ENCODE measurements at regions not wholly inside any gene's neighbourhood (a gene's known extent, or its start where the extent isn't known, plus 50 kb on each side); places are given as distances from the start of the nearest gene placed in this dataset.

- TF ChIP-seq, protein P1, sequence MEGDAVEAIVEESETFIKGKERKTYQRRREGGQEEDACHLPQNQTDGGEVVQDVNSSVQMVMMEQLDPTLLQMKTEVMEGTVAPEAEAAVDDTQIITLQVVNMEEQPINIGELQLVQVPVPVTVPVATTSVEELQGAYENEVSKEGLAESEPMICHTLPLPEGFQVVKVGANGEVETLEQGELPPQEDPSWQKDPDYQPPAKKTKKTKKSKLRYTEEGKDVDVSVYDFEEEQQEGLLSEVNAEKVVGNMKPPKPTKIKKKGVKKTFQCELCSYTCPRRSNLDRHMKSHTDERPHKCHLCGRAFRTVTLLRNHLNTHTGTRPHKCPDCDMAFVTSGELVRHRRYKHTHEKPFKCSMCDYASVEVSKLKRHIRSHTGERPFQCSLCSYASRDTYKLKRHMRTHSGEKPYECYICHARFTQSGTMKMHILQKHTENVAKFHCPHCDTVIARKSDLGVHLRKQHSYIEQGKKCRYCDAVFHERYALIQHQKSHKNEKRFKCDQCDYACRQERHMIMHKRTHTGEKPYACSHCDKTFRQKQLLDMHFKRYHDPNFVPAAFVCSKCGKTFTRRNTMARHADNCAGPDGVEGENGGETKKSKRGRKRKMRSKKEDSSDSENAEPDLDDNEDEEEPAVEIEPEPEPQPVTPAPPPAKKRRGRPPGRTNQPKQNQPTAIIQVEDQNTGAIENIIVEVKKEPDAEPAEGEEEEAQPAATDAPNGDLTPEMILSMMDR (IDR thresholded peaks at IDR 0.05) = no peak
- no peak for TF ChIP-seq POLR2A (IDR thresholded peaks at IDR 0.05)
- no peak for TF ChIP-seq POLR2AphosphoS5 (IDR thresholded peaks at IDR 0.05; ENCODE audit: insufficient read depth in 1 of 2, low read depth in 1 of 2)
These were observed 749.4 kb downstream of the UQCRFS1 start for GRCh38 chr19:28463493-28464053.

All from vagina (tissue), 2 donors.